ENCODE measurements at regions not wholly inside any gene's neighbourhood (a gene's known extent, or its start where the extent isn't known, plus 50 kb on each side); places are given as distances from the start of the nearest gene placed in this dataset.
"Not testable (repeated sequence)": the region's sequence is repeated elsewhere in the genome, so short reads cannot be mapped to it uniquely, and the experiment has no call there.

DNA sequence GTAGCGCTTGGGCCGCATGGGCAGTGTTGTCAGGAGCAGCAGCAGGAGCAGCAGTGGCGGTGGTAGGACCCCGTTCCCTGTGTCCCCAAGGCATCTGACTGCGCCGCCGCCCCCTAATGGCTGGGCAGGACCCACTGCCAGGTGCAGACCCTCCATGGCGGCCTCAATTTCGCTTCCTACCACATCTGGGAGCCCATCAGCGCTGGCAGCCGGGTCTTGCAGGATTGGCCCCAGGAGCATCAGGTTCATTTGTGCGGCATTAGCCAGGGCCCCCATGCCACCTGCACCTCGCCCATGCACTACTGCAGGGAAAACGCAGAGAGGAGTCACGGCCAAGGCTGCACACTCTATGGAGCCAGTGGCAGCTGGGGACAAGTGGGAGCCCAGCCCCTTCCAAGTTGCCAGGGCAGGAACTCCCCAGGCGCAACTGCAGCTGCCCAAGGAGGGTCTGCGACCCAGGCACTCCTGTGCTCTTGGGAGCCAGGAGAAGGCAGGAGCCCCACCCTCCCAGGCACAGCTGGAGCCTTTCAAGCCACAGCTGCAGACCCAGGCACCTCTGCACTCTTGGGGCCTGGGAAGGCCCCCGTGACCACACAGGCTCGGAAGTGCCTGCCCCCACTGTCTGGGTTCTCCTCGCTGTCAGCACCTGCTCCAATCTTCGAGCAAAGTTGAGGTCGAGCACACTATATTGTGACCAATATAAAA lies 594.2 kb downstream of the KCNJ18 start:
- FAIRE-seq (no peak), DNase-seq (ENCODE audit: insufficient read length, low spot score) (no peak)
- TF ChIP-seq, protein P1, sequence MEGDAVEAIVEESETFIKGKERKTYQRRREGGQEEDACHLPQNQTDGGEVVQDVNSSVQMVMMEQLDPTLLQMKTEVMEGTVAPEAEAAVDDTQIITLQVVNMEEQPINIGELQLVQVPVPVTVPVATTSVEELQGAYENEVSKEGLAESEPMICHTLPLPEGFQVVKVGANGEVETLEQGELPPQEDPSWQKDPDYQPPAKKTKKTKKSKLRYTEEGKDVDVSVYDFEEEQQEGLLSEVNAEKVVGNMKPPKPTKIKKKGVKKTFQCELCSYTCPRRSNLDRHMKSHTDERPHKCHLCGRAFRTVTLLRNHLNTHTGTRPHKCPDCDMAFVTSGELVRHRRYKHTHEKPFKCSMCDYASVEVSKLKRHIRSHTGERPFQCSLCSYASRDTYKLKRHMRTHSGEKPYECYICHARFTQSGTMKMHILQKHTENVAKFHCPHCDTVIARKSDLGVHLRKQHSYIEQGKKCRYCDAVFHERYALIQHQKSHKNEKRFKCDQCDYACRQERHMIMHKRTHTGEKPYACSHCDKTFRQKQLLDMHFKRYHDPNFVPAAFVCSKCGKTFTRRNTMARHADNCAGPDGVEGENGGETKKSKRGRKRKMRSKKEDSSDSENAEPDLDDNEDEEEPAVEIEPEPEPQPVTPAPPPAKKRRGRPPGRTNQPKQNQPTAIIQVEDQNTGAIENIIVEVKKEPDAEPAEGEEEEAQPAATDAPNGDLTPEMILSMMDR (IDR thresholded peaks at IDR 0.05; ENCODE audit: insufficient read depth, missing control alignments): no peak

DNA sequence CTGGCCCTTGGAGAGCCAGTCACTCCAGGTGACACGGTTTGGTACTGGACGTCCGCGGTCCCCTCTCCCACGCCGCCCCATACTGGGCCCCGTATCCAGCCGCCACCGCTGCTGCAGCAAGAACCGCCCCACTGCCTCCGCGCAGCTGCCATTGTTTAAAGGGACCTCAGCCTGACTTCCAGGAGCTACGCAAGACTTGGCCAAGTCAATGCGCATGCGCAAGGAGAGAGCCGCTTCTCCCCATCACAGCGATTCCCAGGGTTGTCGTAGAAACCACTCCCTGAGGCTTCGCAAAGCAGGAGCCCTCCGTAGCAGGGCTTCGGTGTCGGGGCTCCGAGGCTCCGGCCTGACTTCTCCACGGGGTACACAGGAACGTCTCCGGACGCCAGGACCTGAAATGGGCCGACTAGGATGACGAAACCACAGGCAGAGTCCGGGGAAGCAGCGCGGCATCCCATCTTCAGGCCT lies 606.2 kb downstream of the KCNJ18 start:
- not testable (repeated sequence) for FAIRE-seq; DNase-seq (ENCODE audit: insufficient read length, low spot score)

DNA sequence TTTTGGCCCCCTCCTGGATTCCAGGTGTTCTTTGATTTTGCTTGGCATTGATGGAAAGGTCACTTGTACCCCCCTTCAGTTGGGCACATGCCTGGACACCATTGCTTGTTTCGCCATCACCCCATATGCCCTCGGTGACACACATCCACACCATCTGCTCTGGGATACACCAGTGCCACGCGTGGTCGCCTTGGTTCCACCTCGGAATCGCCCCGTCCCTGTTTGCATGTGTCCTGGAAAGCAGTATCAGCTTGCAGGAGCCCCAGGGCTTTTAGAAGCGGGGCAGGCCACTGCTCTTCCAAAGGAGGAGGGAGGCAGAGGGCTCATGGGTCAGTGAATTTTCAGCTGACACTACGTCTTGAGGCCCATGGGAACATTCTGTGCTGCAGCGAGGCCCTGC lies 607.9 kb downstream of the KCNJ18 start:
- FAIRE-seq (no peak), DNase-seq (ENCODE audit: insufficient read length, low spot score) (no peak)
- TF ChIP-seq, protein P1 (IDR thresholded peaks at IDR 0.05; ENCODE audit: insufficient read depth, missing control alignments): no peak

DNA sequence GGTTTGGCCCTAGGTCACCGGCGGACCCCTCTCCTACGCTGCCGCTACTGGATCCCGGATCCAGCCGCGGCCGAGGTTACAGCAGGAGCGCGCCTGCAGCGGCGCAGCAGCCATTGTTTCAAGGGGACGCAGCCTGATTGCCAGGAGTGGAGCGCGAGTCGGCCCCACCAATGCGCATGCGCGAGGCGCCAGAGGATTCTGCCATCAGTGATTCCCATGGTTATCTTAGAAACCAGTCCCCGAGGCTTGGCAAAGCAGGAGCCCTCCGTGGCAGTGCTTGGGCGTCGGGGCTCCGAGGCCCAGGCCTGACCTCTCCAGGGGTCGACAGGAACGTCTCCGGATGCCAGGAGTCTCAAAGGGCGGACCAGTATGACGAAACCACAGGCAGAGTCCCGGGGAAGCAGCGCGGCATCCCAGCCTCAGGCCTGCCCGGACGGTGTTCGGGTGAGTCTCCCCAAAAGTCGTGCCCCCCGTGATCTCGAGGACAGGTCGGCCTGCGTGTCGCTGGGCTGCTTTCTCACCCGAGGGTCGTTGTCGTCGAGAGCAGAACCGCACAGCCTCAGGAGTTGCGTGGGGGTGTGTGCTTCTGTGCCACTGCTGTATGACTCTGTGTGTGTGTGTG lies 608.5 kb downstream of the KCNJ18 start:
- DNase-seq (ENCODE audit: insufficient read length, low spot score): no peak
- FAIRE-seq: no peak
- TF ChIP-seq, protein P1 (IDR thresholded peaks at IDR 0.05; ENCODE audit: insufficient read depth, missing control alignments): no peak

DNA sequence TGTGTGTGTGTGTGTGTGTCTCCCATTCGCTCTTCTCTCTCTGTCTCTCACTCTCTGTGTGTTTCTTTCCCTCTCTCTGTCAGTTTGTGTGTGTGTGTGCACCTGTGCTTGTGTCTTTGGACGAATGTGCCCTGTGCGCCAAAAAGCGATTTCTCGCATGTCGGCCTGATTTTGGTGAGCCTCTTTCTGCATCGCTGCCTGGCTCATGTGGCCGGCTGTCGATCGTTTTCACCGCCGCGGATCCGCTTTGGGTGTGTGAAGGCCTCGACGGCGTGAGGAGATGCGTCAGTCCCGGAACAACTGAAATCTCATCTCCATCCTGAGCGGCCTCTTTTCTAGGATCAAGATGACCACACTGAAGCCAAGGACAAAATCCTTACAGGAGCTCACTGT lies 609.0 kb downstream of the KCNJ18 start:
- FAIRE-seq: no peak
- TF ChIP-seq, protein P1 (IDR thresholded peaks at IDR 0.05; ENCODE audit: insufficient read depth, missing control alignments): no peak
- no peak for DNase-seq (ENCODE audit: insufficient read length, low spot score)

DNA sequence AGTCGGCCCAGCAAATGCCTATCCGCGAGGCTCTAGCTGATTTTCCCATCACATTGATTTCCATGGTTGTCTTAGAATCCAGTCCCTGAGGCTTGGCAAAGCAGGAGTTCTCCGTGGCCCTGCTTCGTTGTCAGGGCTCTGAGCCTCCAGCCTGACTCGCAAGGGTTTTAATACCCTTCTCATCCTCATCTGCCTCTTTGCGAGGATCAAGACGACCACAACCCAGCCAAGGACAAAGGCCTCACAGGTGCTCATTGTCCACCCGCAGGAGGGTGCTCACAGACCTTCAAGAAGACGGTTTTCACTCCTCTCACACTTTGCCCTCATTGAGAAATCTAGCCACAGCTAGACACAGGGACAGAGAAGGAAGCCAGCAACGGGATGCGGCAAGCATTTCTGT lies 610.8 kb downstream of the KCNJ18 start:
- TF ChIP-seq, protein P1 (IDR thresholded peaks at IDR 0.05; ENCODE audit: insufficient read depth, missing control alignments): no peak
- FAIRE-seq: no peak

DNA sequence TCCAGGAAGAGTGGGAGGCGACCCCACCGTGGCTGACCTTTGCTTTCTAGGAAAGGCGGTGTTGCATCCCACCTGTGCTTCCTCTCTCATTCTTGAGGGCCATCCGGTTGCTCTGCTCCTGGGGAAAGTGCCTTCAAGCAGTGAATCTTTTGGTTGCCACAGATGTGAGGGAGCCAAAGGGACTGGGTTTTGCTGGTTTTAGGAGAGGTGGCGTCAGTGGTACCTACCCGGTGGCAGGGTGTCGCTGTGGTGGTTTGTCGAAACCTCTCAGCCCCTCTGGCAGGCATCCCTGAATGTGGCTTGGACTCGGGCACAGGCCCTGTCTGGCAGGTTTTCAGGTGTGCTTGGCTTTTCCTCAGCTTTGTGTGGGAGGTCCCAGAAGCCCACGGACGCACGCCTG lies 611.5 kb downstream of the KCNJ18 start:
- FAIRE-seq (no peak), DNase-seq (ENCODE audit: insufficient read length, low spot score) (no peak)
- TF ChIP-seq, protein P1 (IDR thresholded peaks at IDR 0.05; ENCODE audit: insufficient read depth, missing control alignments): no peak

More for the DNA sequence above, 610.8 kb downstream of the KCNJ18 start:
- no peak for DNase-seq (ENCODE audit: insufficient read length, low spot score)
